ENCODE measurements at regions not wholly inside any gene's neighbourhood (a gene's known extent, or its start where the extent isn't known, plus 50 kb on each side); places are given as distances from the start of the nearest gene placed in this dataset.

DNA sequence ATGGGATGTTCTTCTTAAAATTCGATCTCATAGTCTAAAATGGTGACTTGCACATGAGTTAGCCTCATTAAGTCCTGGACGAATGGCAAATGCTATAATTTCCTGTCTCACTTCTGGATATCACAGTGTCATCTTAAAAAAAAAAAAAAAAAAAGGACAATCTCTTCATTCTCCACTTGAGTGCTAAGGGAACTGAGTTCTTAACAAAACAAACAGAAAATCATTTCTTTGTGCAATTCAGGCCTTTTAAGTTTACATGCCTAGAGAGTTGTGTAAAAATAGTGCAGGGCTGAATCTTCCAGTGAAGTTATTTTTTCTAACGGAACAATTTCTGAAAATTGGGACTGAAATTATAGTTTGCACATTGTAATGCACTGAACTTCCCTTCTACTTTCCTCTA lies 122.8 kb upstream of the FAT1 start:
- no peak for TF ChIP-seq CTCF (IDR thresholded peaks at IDR 0.05)
- TF ChIP-seq POLR2AphosphoS5 (IDR thresholded peaks at IDR 0.05): no peak

Measured in transverse colon (tissue), 4 donors.